ENCODE measurements at regions not wholly inside any gene's neighbourhood (a gene's known extent, or its start where the extent isn't known, plus 50 kb on each side); places are given as distances from the start of the nearest gene placed in this dataset.

DNA sequence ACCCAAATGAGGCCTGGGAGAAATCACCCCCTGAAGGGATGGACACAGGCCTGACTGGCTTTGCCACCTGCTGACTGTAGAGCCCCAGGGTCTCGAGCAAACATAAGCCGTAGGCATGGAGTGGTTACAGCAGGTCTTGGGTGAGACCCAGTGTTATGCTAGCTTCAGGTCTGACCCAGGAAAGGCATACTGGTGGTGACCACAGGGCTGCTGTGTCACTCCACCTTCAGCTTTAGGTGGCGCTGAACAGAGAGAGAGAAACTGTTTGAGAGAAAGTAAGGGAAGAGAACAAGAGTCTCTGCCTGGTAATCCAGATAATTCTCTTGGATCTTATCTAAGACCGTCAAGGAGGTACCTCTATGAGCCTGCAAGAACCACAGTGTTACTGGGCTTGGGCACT lies 1544.2 kb upstream of the TMEFF2 start:
- no peaks in the 10 kb centered on the region for H3K9me2 ChIP-seq (ENCODE audit: insufficient read depth, low read length)
- H3K4me1 ChIP-seq (ENCODE audit: insufficient read depth, low read length, poor library complexity, severe bottlenecking) = no peaks in the 10 kb centered on the region
- H2AFZ ChIP-seq (ENCODE audit: low read length) = no peak overlapping the region
- H3K4me3 ChIP-seq (ENCODE audit: low read depth, low read length, poor library complexity, severe bottlenecking) = no peak overlapping the region
- no peak for DNase-seq (ENCODE audit: low spot score)
- TF ChIP-seq, protein P1, sequence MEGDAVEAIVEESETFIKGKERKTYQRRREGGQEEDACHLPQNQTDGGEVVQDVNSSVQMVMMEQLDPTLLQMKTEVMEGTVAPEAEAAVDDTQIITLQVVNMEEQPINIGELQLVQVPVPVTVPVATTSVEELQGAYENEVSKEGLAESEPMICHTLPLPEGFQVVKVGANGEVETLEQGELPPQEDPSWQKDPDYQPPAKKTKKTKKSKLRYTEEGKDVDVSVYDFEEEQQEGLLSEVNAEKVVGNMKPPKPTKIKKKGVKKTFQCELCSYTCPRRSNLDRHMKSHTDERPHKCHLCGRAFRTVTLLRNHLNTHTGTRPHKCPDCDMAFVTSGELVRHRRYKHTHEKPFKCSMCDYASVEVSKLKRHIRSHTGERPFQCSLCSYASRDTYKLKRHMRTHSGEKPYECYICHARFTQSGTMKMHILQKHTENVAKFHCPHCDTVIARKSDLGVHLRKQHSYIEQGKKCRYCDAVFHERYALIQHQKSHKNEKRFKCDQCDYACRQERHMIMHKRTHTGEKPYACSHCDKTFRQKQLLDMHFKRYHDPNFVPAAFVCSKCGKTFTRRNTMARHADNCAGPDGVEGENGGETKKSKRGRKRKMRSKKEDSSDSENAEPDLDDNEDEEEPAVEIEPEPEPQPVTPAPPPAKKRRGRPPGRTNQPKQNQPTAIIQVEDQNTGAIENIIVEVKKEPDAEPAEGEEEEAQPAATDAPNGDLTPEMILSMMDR (conservative IDR thresholded peaks at IDR 0.05; ENCODE audit: low read length) = no peak
- TF ChIP-seq EZH2phosphoT487 (IDR thresholded peaks at IDR 0.05; ENCODE audit: borderline replicate concordance, low read depth, low read length) = no peak
- ChIA-PET POLR2A (no interaction called here), CTCF (ENCODE audit: unreplicated experiment) (no interaction called here)
- H3K79me2 ChIP-seq (ENCODE audit: insufficient read depth, low read depth, low read length) = no peaks in the 10 kb centered on the region
- intact Hi-C loops (cut with micrococcal nuclease; ENCODE audit: unreplicated experiment) = no loop called here
- no peak overlapping the region for H3K4me2 ChIP-seq (ENCODE audit: low read length)
- no peaks in the 10 kb centered on the region for H3K36me3 ChIP-seq (ENCODE audit: insufficient read depth, low read length)
- BruUV-seq (replicated peaks) = no TSS peak
- H3K9me3 ChIP-seq (ENCODE audit: low read length) = no peaks in the 10 kb centered on the region
- H3K27ac ChIP-seq (ENCODE audit: low read depth, low read length, poor library complexity, severe bottlenecking) = no peak overlapping the region
- no peaks in the 10 kb centered on the region for H4K20me1 ChIP-seq (ENCODE audit: insufficient read depth, low read length)

GRCh38 chr2:193712912-193713311 lies 1518.2 kb upstream of the TMEFF2 start:
- CTCF ChIA-PET (ENCODE audit: unreplicated experiment) = no interaction called here
- no TSS peak for BruUV-seq (replicated peaks)

DNA sequence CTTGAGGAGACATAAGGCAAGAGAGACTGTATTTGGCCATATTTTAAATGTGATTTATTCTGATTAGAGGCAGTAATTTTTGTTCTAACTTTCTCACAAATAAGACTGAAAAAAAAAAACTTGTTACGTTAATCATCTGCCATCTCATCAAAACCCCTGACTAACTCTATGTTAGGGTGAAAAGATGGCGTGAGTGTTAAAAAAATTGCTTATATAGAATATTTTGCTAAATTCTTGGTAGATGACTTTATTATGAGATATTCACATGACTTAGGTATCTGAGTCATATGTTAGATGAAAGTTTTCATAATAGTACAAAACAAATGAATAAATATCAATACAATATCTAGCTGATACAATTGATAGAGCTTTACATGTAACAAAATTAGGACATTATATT lies 1508.7 kb upstream of the TMEFF2 start:
- no peak for TF ChIP-seq EZH2phosphoT487 (IDR thresholded peaks at IDR 0.05; ENCODE audit: borderline replicate concordance, low read depth, low read length)
- TF ChIP-seq, protein P1 (conservative IDR thresholded peaks at IDR 0.05; ENCODE audit: low read length) = no peak
- H3K9me3 ChIP-seq (ENCODE audit: low read length) = no peaks in the 10 kb centered on the region
- no peaks in the 10 kb centered on the region for H3K36me3 ChIP-seq (ENCODE audit: insufficient read depth, low read length)
- H3K79me2 ChIP-seq (ENCODE audit: insufficient read depth, low read depth, low read length) = no peaks in the 10 kb centered on the region
- intact Hi-C loops (cut with micrococcal nuclease; ENCODE audit: unreplicated experiment) = no loop called here
- no peak overlapping the region for H2AFZ ChIP-seq (ENCODE audit: low read length)
- H3K4me3 ChIP-seq (ENCODE audit: low read depth, low read length, poor library complexity, severe bottlenecking) = no peak overlapping the region
- no TSS peak for BruUV-seq (replicated peaks)
- no peak overlapping the region for H3K27ac ChIP-seq (ENCODE audit: low read depth, low read length, poor library complexity, severe bottlenecking)
- no peaks in the 10 kb centered on the region for H3K4me1 ChIP-seq (ENCODE audit: insufficient read depth, low read length, poor library complexity, severe bottlenecking)
- no peak for DNase-seq (ENCODE audit: low spot score)
- H3K4me2 ChIP-seq (ENCODE audit: low read length) = no peak overlapping the region
- no peaks in the 10 kb centered on the region for H3K9me2 ChIP-seq (ENCODE audit: insufficient read depth, low read length)
- H4K20me1 ChIP-seq (ENCODE audit: insufficient read depth, low read length) = no peaks in the 10 kb centered on the region
- ChIA-PET POLR2A (interaction anchor here (0.6 to 1.4 kb wide), 2 partner anchors 24 to 45 kb away, joined by 3 to 4 read pairs; no protein-coding TSS in a partner anchor), CTCF (ENCODE audit: unreplicated experiment) (no interaction called here)

More at GRCh38 chr2:193712912-193713311, 1518.2 kb upstream of the TMEFF2 start:
- intact Hi-C loops (cut with micrococcal nuclease; ENCODE audit: unreplicated experiment) = no loop called here
- Histone ChIP-seq H3K27ac (ENCODE audit: low read depth, low read length, poor library complexity, severe bottlenecking) (no peak overlapping the region), H3K36me3 (ENCODE audit: insufficient read depth, low read length) (no peaks in the 10 kb centered on the region), H4K20me1 (ENCODE audit: insufficient read depth, low read length) (no peaks in the 10 kb centered on the region), H3K9me2 (ENCODE audit: insufficient read depth, low read length) (no peaks in the 10 kb centered on the region), H3K4me2 (ENCODE audit: low read length) (no peak overlapping the region), H3K9me3 (ENCODE audit: low read length) (no peaks in the 10 kb centered on the region), H3K4me3 (ENCODE audit: low read depth, low read length, poor library complexity, severe bottlenecking) (no peak overlapping the region), H3K4me1 (ENCODE audit: insufficient read depth, low read length, poor library complexity, severe bottlenecking) (no peaks in the 10 kb centered on the region), H2AFZ (ENCODE audit: low read length) (no peak overlapping the region), H3K79me2 (ENCODE audit: insufficient read depth, low read depth, low read length) (no peaks in the 10 kb centered on the region)
- DNase-seq (ENCODE audit: low spot score) = no peak
- TF ChIP-seq, protein P1 (conservative IDR thresholded peaks at IDR 0.05; ENCODE audit: low read length) = no peak
- TF ChIP-seq EZH2phosphoT487 (IDR thresholded peaks at IDR 0.05; ENCODE audit: borderline replicate concordance, low read depth, low read length) = no peak
- POLR2A ChIA-PET = interaction anchor here (1.3 kb wide), 1 partner anchor 12 kb away, joined by 4 read pairs; no protein-coding TSS in a partner anchor
